Liver (tissue), 8 donors: ENCODE measurements at regions not wholly inside any gene's neighbourhood (a gene's known extent, or its start where the extent isn't known, plus 50 kb on each side); places are given as distances from the start of the nearest gene placed in this dataset.

Experiments used
- DNase-seq: peaks from one replicate; pipeline ENCODE4 v3.0.0-alpha.2; 2017; ENCODE audit warnings: low spot score
- H3K27ac ChIP-seq, 2 donors: one replicate each; pipeline ENCODE4 v1.7.0; 2013; ENCODE audit warnings: inconsistent platforms in 2 of 2, low read length in 2 of 2, control low read depth in 1 of 2, low read depth in 1 of 2, mild to moderate bottlenecking in 1 of 2
- H3K27me3 ChIP-seq, 4 donors: one replicate each; pipeline versions ENCODE4 v1.6.1 to v1.7.0; 2013; ENCODE audit warnings: low read length in 3 of 4, inconsistent platforms in 1 of 4, mild to moderate bottlenecking in 1 of 4, moderate library complexity in 1 of 4; ENCODE audit not compliant: control insufficient read depth in 4 of 4, insufficient read depth in 4 of 4
- H3K36me3 ChIP-seq, 4 donors: one replicate each; pipeline versions ENCODE4 v1.6.1 to v1.7.0; 2013; ENCODE audit warnings: low read length in 3 of 4, mild to moderate bottlenecking in 3 of 4, low read depth in 1 of 4, moderate library complexity in 1 of 4; ENCODE audit not compliant: control insufficient read depth in 4 of 4, insufficient read depth in 3 of 4
- H3K4me1 ChIP-seq, 4 donors: one replicate each; pipeline versions ENCODE4 v1.6.1 to v1.7.0; 2013; ENCODE audit warnings: low read length in 3 of 4, mild to moderate bottlenecking in 3 of 4, moderate library complexity in 1 of 4; ENCODE audit not compliant: control insufficient read depth in 4 of 4, insufficient read depth in 4 of 4
- H3K4me3 ChIP-seq, 3 donors: one replicate each; pipeline versions ENCODE4 v1.6.1 to v1.7.0; 2013; ENCODE audit warnings: low read length in 3 of 3, control low read depth in 1 of 3, low read depth in 1 of 3, mild to moderate bottlenecking in 1 of 3
- H3K9ac ChIP-seq, 2 donors: one replicate each; pipeline ENCODE4 v1.7.0; 2013; ENCODE audit warnings: low read length in 2 of 2, mild to moderate bottlenecking in 2 of 2, moderate library complexity in 2 of 2, control low read depth in 1 of 2, low read depth in 1 of 2
- H3K9me3 ChIP-seq, 4 donors: one replicate each; pipeline versions ENCODE4 v1.6.1 to v1.7.0; 2013; ENCODE audit warnings: low read length in 3 of 4; ENCODE audit not compliant: control insufficient read depth in 4 of 4
- ATF3 ChIP-seq: IDR thresholded peaks from 2 replicates; pipeline ENCODE4 v1.6.1; 2016; ENCODE audit warnings: antibody characterized with exemption
- CTCF ChIP-seq: fragments of 150-350 bp; IDR thresholded peaks from 2 replicates; pipeline ENCODE4 v1.5.1; 2017; ENCODE audit warnings: improper control_type of control experiment, low read depth, low read length; ENCODE audit not compliant: missing input control
- EGR1 ChIP-seq, 2 donors: IDR thresholded peaks; 2 replicates each; pipeline ENCODE4 v1.6.1; 2016 to 2018; ENCODE audit warnings: antibody characterized with exemption in 2 of 2, low read depth in 2 of 2
- FOXA1 ChIP-seq: IDR thresholded peaks from 2 replicates; pipeline ENCODE4 v1.6.1; 2016; ENCODE audit warnings: antibody characterized with exemption
- FOXA2 ChIP-seq: IDR thresholded peaks from 2 replicates; pipeline ENCODE4 v1.6.1; 2016; ENCODE audit warnings: antibody characterized with exemption
- GABPA ChIP-seq, 2 donors: IDR thresholded peaks in 1 of 2; conservative IDR thresholded peaks in 1 of 2; 2 replicates each; pipeline ENCODE4 v1.6.1; 2016; ENCODE audit warnings: antibody characterized with exemption in 2 of 2, mild to moderate bottlenecking in 1 of 2, moderate library complexity in 1 of 2
- HNF4A ChIP-seq, 2 donors: conservative IDR thresholded peaks; 2 replicates each; pipeline ENCODE4 v1.6.1; 2016; ENCODE audit warnings: antibody characterized with exemption in 2 of 2, mild to moderate bottlenecking in 2 of 2
- HNF4G ChIP-seq: IDR thresholded peaks from 2 replicates; pipeline ENCODE4 v1.6.1; 2016; ENCODE audit warnings: antibody characterized with exemption
- JUND ChIP-seq, 2 donors: IDR thresholded peaks; 2 replicates each; pipeline ENCODE4 v1.6.1; 2016; ENCODE audit warnings: antibody characterized with exemption in 2 of 2
- MAX ChIP-seq: IDR thresholded peaks from 2 replicates; pipeline ENCODE4 v1.6.1; 2016; ENCODE audit warnings: antibody characterized with exemption
- NR2F2 ChIP-seq: IDR thresholded peaks from 2 replicates; pipeline ENCODE4 v1.6.1; 2016; ENCODE audit warnings: antibody characterized with exemption
- RAD21 ChIP-seq, 2 donors: IDR thresholded peaks; 2 replicates each; pipeline ENCODE4 v1.6.1; 2016; ENCODE audit warnings: antibody characterized with exemption in 2 of 2, mild to moderate bottlenecking in 2 of 2
- REST ChIP-seq: IDR thresholded peaks from 2 replicates; pipeline ENCODE4 v1.6.1; 2016; ENCODE audit warnings: antibody characterized with exemption, mild to moderate bottlenecking
- RXRA ChIP-seq, 2 donors: IDR thresholded peaks; 2 replicates each; pipeline ENCODE4 v1.6.1; 2017 to 2018; ENCODE audit warnings: antibody characterized with exemption in 2 of 2, mild to moderate bottlenecking in 1 of 2
- SP1 ChIP-seq: IDR thresholded peaks from 2 replicates; pipeline ENCODE4 v1.6.1; 2018; ENCODE audit warnings: antibody characterized with exemption, mild to moderate bottlenecking
- TAF1 ChIP-seq: conservative IDR thresholded peaks from 2 replicates; pipeline ENCODE4 v1.6.1; 2016; ENCODE audit warnings: antibody characterized with exemption, mild to moderate bottlenecking
- YY1 ChIP-seq: IDR thresholded peaks from 2 replicates; pipeline ENCODE4 v1.6.1; 2016; ENCODE audit warnings: antibody characterized with exemption, mild to moderate bottlenecking
- ZBTB33 ChIP-seq: IDR thresholded peaks from 2 replicates; pipeline ENCODE4 v1.6.1; 2016; ENCODE audit warnings: antibody characterized with exemption
- WGBS: extraction: QIAGEN DNeasy Blood & Tissue Kit; methylation state at CpG from one replicate; pipeline ENCODE4 v1.1.7; 2013; 5-methylcytosine and 5-hydroxymethylcytosine counted together
- donor health status: healthy.
- donor health status: healthy.
- donor health status: healthy.
- donor health status: healthy.
- donor health status: healthy.

- no peak for DNase-seq
- no peak overlapping the region for H3K4me3 ChIP-seq
- no peaks in the 10 kb centered on the region for H3K36me3 ChIP-seq
- no peak overlapping the region for H3K27ac ChIP-seq
- no peaks in the 10 kb centered on the region for H3K27me3 ChIP-seq
- TF ChIP-seq FOXA2 (no peak), ATF3 (no peak), TAF1 (no peak), RXRA (IDR thresholded peaks at IDR 0.05) (no peak), NR2F2 (no peak), GABPA (IDR thresholded peaks at IDR 0.05 in 1 of 2, conservative IDR thresholded peaks at IDR 0.05 in 1 of 2) (no peak), HNF4A (conservative IDR thresholded peaks at IDR 0.05) (no peak), ZBTB33 (no peak), REST (no peak), EGR1 (IDR thresholded peaks at IDR 0.05; ENCODE audit: low read depth in 2 of 2) (no peak), FOXA1 (no peak), JUND (IDR thresholded peaks at IDR 0.05) (no peak), CTCF (no peak), HNF4G (no peak), RAD21 (IDR thresholded peaks at IDR 0.05) (no peak), MAX (no peak), SP1 (no peak), YY1 (no peak)
- WGBS = 90% methylated on average over 2 of the region's 2 CpGs
- peaks cover 0 to 2% (median 0%) of the 10 kb centered on the region in 4 donors for H3K9me3 ChIP-seq
- H3K4me1 ChIP-seq = peaks cover 0 to 4% (median 1%) of the 10 kb centered on the region in 4 donors
- no peak overlapping the region for H3K9ac ChIP-seq
These were observed 116.1 kb downstream of the RIN2 start for GRCh38 chr20:19874040-19874727.
